Colonic mucosa (tissue), 4 donors: ENCODE measurements at regions not wholly inside any gene's neighbourhood (a gene's known extent, or its start where the extent isn't known, plus 50 kb on each side); places are given as distances from the start of the nearest gene placed in this dataset.

ENCODE experiments used
- DNase-seq: peaks from one replicate; pipeline ENCODE4 v3.0.0-alpha.2; 2020
- H3K27ac ChIP-seq: fragments of 200-600 bp; one replicate; pipeline ENCODE4 v1.8.0; 2021
- H3K27me3 ChIP-seq: fragments of 200-600 bp; one replicate; pipeline ENCODE4 v1.8.0; 2021
- H3K36me3 ChIP-seq: fragments of 200-600 bp; one replicate; pipeline ENCODE4 v1.8.0; 2021
- H3K4me1 ChIP-seq: fragments of 200-600 bp; one replicate; pipeline ENCODE4 v1.8.0; 2021; ENCODE audit warnings: mild to moderate bottlenecking
- H3K4me3 ChIP-seq: fragments of 200-600 bp; one replicate; pipeline ENCODE4 v1.8.0; 2021
- H3K9ac ChIP-seq, 2 donors: one replicate each; pipeline ENCODE4 v1.7.0; 2013; ENCODE audit warnings: control low read depth in 2 of 2, low read depth in 2 of 2, low read length in 2 of 2
- H3K9me3 ChIP-seq: fragments of 200-600 bp; one replicate; pipeline ENCODE4 v1.8.0; 2021
- CTCF ChIP-seq: fragments of 200-600 bp; IDR thresholded peaks from one replicate; pipeline ENCODE4 v1.8.0; 2022; ENCODE audit warnings: antibody characterized with exemption, mild to moderate bottlenecking
- intact Hi-C: fragments of 100-400 bp; cut with DNase I; formaldehyde crosslinking; loops from one replicate; pipeline ENCODE4 v1.14.1; 2022
- donor health status: healthy.
- donor health status: DM: no; HTN: no; CAD: no.
- donor health status: DM: no; HTN: no; CAD: no.

GRCh38 chr17:13793951-13794350 is 192.2 kb upstream of the HS3ST3A1 start:
- no peak overlapping the region for H3K4me3 ChIP-seq
- no peak overlapping the region for H3K27ac ChIP-seq
- no peaks in the 10 kb centered on the region for H3K4me1 ChIP-seq
- H3K9ac ChIP-seq, result no peak overlapping the region
- intact Hi-C loops, result no loop called here
- TF ChIP-seq CTCF, result no peak
- no peaks in the 10 kb centered on the region for H3K27me3 ChIP-seq
- no peak for DNase-seq
- H3K36me3 ChIP-seq, result no peaks in the 10 kb centered on the region
- no peaks in the 10 kb centered on the region for H3K9me3 ChIP-seq

- TF ChIP-seq CTCF, result no peak
- H3K4me3 ChIP-seq, result no peak overlapping the region
- H3K9ac ChIP-seq, result no peak overlapping the region
- H3K36me3 ChIP-seq, result no peaks in the 10 kb centered on the region
- intact Hi-C loops, result no loop called here
- H3K9me3 ChIP-seq, result no peaks in the 10 kb centered on the region
- no peaks in the 10 kb centered on the region for H3K4me1 ChIP-seq
- DNase-seq, result no peak
- no peaks in the 10 kb centered on the region for H3K27me3 ChIP-seq
- H3K27ac ChIP-seq, result no peak overlapping the region
Observed at GRCh38 chr17:13797863-13798262, 196.1 kb upstream of the HS3ST3A1 start.

GRCh38 chr17:13806092-13806491 is 204.4 kb upstream of the HS3ST3A1 start:
- TF ChIP-seq CTCF, result no peak
- no peaks in the 10 kb centered on the region for H3K36me3 ChIP-seq
- H3K4me1 ChIP-seq, result no peaks in the 10 kb centered on the region
- H3K27ac ChIP-seq, result no peak overlapping the region
- no peak overlapping the region for H3K4me3 ChIP-seq
- no peaks in the 10 kb centered on the region for H3K9me3 ChIP-seq
- intact Hi-C loops, result no loop called here
- H3K27me3 ChIP-seq, result no peaks in the 10 kb centered on the region
- no peak overlapping the region for H3K9ac ChIP-seq
- no peak for DNase-seq

GRCh38 chr17:13807103-13807502 is 205.4 kb upstream of the HS3ST3A1 start:
- no peaks in the 10 kb centered on the region for H3K4me1 ChIP-seq
- no peaks in the 10 kb centered on the region for H3K36me3 ChIP-seq
- H3K9ac ChIP-seq, result no peak overlapping the region
- no peak for DNase-seq
- H3K4me3 ChIP-seq, result no peak overlapping the region
- intact Hi-C loops, result no loop called here
- H3K27ac ChIP-seq, result no peak overlapping the region
- TF ChIP-seq CTCF, result no peak
- no peaks in the 10 kb centered on the region for H3K9me3 ChIP-seq
- no peaks in the 10 kb centered on the region for H3K27me3 ChIP-seq

DNA sequence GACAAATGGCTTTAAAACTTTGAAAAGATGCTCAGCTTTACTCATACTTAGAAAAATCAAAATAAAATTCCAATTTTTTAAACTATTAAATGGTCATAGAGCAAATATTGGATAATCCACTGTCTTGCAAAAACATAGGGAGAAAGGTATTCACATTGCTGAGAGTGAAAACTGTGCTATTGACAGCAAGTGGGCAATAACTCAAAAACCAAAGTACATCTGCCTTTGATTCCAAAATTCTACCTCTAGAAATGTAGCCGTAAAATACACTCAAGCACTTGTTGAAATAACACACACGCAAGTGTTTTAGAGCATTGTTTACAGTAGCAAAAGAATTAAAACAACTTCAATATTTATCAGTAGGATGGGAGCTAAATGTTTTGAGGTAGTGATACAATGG is 210.6 kb upstream of the HS3ST3A1 start:
- TF ChIP-seq CTCF, result no peak
- no peaks in the 10 kb centered on the region for H3K4me1 ChIP-seq

More for the DNA sequence above, 210.6 kb upstream of the HS3ST3A1 start:
- Histone ChIP-seq H3K36me3 (no peaks in the 10 kb centered on the region), H3K27me3 (no peaks in the 10 kb centered on the region), H3K9me3 (no peaks in the 10 kb centered on the region), H3K9ac (no peak overlapping the region), H3K4me3 (no peak overlapping the region), H3K27ac (no peak overlapping the region)
- DNase-seq, result no peak
- intact Hi-C loops, result no loop called here
